Liver (tissue), 8 donors: ENCODE measurements at regions not wholly inside any gene's neighbourhood (a gene's known extent, or its start where the extent isn't known, plus 50 kb on each side); places are given as distances from the start of the nearest gene placed in this dataset.

ENCODE experiments used
- DNase-seq: peaks from one replicate; pipeline ENCODE4 v3.0.0-alpha.2; 2017; ENCODE audit warnings: low spot score
- H3K27ac ChIP-seq, 2 donors: one replicate each; pipeline ENCODE4 v1.7.0; 2013; ENCODE audit warnings: inconsistent platforms in 2 of 2, low read length in 2 of 2, control low read depth in 1 of 2, low read depth in 1 of 2, mild to moderate bottlenecking in 1 of 2
- H3K27me3 ChIP-seq, 4 donors: one replicate each; pipeline versions ENCODE4 v1.6.1 to v1.7.0; 2013; ENCODE audit warnings: low read length in 3 of 4, inconsistent platforms in 1 of 4, mild to moderate bottlenecking in 1 of 4, moderate library complexity in 1 of 4; ENCODE audit not compliant: control insufficient read depth in 4 of 4, insufficient read depth in 4 of 4
- H3K36me3 ChIP-seq, 4 donors: one replicate each; pipeline versions ENCODE4 v1.6.1 to v1.7.0; 2013; ENCODE audit warnings: low read length in 3 of 4, mild to moderate bottlenecking in 3 of 4, low read depth in 1 of 4, moderate library complexity in 1 of 4; ENCODE audit not compliant: control insufficient read depth in 4 of 4, insufficient read depth in 3 of 4
- H3K4me1 ChIP-seq, 4 donors: one replicate each; pipeline versions ENCODE4 v1.6.1 to v1.7.0; 2013; ENCODE audit warnings: low read length in 3 of 4, mild to moderate bottlenecking in 3 of 4, moderate library complexity in 1 of 4; ENCODE audit not compliant: control insufficient read depth in 4 of 4, insufficient read depth in 4 of 4
- H3K4me3 ChIP-seq, 3 donors: one replicate each; pipeline versions ENCODE4 v1.6.1 to v1.7.0; 2013; ENCODE audit warnings: low read length in 3 of 3, control low read depth in 1 of 3, low read depth in 1 of 3, mild to moderate bottlenecking in 1 of 3
- H3K9ac ChIP-seq, 2 donors: one replicate each; pipeline ENCODE4 v1.7.0; 2013; ENCODE audit warnings: low read length in 2 of 2, mild to moderate bottlenecking in 2 of 2, moderate library complexity in 2 of 2, control low read depth in 1 of 2, low read depth in 1 of 2
- H3K9me3 ChIP-seq, 4 donors: one replicate each; pipeline versions ENCODE4 v1.6.1 to v1.7.0; 2013; ENCODE audit warnings: low read length in 3 of 4; ENCODE audit not compliant: control insufficient read depth in 4 of 4
- CTCF ChIP-seq: fragments of 150-350 bp; IDR thresholded peaks from 2 replicates; pipeline ENCODE4 v1.5.1; 2017; ENCODE audit warnings: improper control_type of control experiment, low read depth, low read length; ENCODE audit not compliant: missing input control
- EGR1 ChIP-seq, 2 donors: IDR thresholded peaks; 2 replicates each; pipeline ENCODE4 v1.6.1; 2016 to 2018; ENCODE audit warnings: antibody characterized with exemption in 2 of 2, low read depth in 2 of 2
- FOXA1 ChIP-seq: IDR thresholded peaks from 2 replicates; pipeline ENCODE4 v1.6.1; 2016; ENCODE audit warnings: antibody characterized with exemption
- GABPA ChIP-seq, 2 donors: IDR thresholded peaks in 1 of 2; conservative IDR thresholded peaks in 1 of 2; 2 replicates each; pipeline ENCODE4 v1.6.1; 2016; ENCODE audit warnings: antibody characterized with exemption in 2 of 2, mild to moderate bottlenecking in 1 of 2, moderate library complexity in 1 of 2
- HNF4G ChIP-seq: IDR thresholded peaks from 2 replicates; pipeline ENCODE4 v1.6.1; 2016; ENCODE audit warnings: antibody characterized with exemption
- JUND ChIP-seq, 2 donors: IDR thresholded peaks; 2 replicates each; pipeline ENCODE4 v1.6.1; 2016; ENCODE audit warnings: antibody characterized with exemption in 2 of 2
- MAX ChIP-seq: IDR thresholded peaks from 2 replicates; pipeline ENCODE4 v1.6.1; 2016; ENCODE audit warnings: antibody characterized with exemption
- NR2F2 ChIP-seq: IDR thresholded peaks from 2 replicates; pipeline ENCODE4 v1.6.1; 2016; ENCODE audit warnings: antibody characterized with exemption
- RAD21 ChIP-seq, 2 donors: IDR thresholded peaks; 2 replicates each; pipeline ENCODE4 v1.6.1; 2016; ENCODE audit warnings: antibody characterized with exemption in 2 of 2, mild to moderate bottlenecking in 2 of 2
- REST ChIP-seq: IDR thresholded peaks from 2 replicates; pipeline ENCODE4 v1.6.1; 2016; ENCODE audit warnings: antibody characterized with exemption, mild to moderate bottlenecking
- RXRA ChIP-seq, 2 donors: IDR thresholded peaks; 2 replicates each; pipeline ENCODE4 v1.6.1; 2017 to 2018; ENCODE audit warnings: antibody characterized with exemption in 2 of 2, mild to moderate bottlenecking in 1 of 2
- YY1 ChIP-seq: IDR thresholded peaks from 2 replicates; pipeline ENCODE4 v1.6.1; 2016; ENCODE audit warnings: antibody characterized with exemption, mild to moderate bottlenecking
- WGBS: extraction: QIAGEN DNeasy Blood & Tissue Kit; methylation state at CpG from one replicate; pipeline ENCODE4 v1.1.7; 2013; 5-methylcytosine and 5-hydroxymethylcytosine counted together
- TF ChIP-seq, protein P1 (sequence below): IDR thresholded peaks from 2 replicates; pipeline ENCODE4 v1.6.1; 2016; ENCODE audit warnings: antibody characterized with exemption
- donor health status: healthy.
- donor health status: healthy.
- donor health status: healthy.
- donor health status: healthy.
- donor health status: healthy.

GRCh38 chrX:45794323-45794994 lies 593.8 kb upstream of the DIPK2B start:
- Histone ChIP-seq H3K4me1 (no peaks in the 10 kb centered on the region), H3K27me3 (peaks cover 0 to 3% (median 0%) of the 10 kb centered on the region in 4 donors), H3K9ac (no peak overlapping the region), H3K36me3 (no peaks in the 10 kb centered on the region), H3K4me3 (no peak overlapping the region), H3K27ac (no peak overlapping the region), H3K9me3 (no peaks in the 10 kb centered on the region)
- TF ChIP-seq, protein P1, sequence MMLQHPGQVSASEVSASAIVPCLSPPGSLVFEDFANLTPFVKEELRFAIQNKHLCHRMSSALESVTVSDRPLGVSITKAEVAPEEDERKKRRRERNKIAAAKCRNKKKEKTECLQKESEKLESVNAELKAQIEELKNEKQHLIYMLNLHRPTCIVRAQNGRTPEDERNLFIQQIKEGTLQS, result no peak
- TF ChIP-seq NR2F2 (no peak), RXRA (IDR thresholded peaks at IDR 0.05) (no peak), RAD21 (IDR thresholded peaks at IDR 0.05) (no peak), MAX (no peak), YY1 (no peak), CTCF (no peak), REST (no peak), EGR1 (IDR thresholded peaks at IDR 0.05; ENCODE audit: low read depth in 2 of 2) (no peak), GABPA (IDR thresholded peaks at IDR 0.05 in 1 of 2, conservative IDR thresholded peaks at IDR 0.05 in 1 of 2) (no peak)
- no peak for DNase-seq
- WGBS, result 91% methylated on average over 2 of the region's 2 CpGs

GRCh38 chrX:45788941-45789348 lies 588.3 kb upstream of the DIPK2B start:
- Histone ChIP-seq H3K4me1 (no peaks in the 10 kb centered on the region), H3K4me3 (no peak overlapping the region), H3K9me3 (no peaks in the 10 kb centered on the region), H3K9ac (no peak overlapping the region), H3K27me3 (peaks cover 0 to 4% (median 2%) of the 10 kb centered on the region in 4 donors), H3K27ac (no peak overlapping the region), H3K36me3 (no peaks in the 10 kb centered on the region)
- 62% methylated on average over 8 of the region's 8 CpGs for WGBS
- TF ChIP-seq YY1 (no peak), CTCF (no peak), FOXA1 (no peak), HNF4G (no peak), JUND (IDR thresholded peaks at IDR 0.05) (no peak), GABPA (IDR thresholded peaks at IDR 0.05 in 1 of 2, conservative IDR thresholded peaks at IDR 0.05 in 1 of 2) (no peak)
- DNase-seq, result no peak
